Stomach smooth muscle (tissue), 2 donors: ENCODE measurements at regions not wholly inside any gene's neighbourhood (a gene's known extent, or its start where the extent isn't known, plus 50 kb on each side); places are given as distances from the start of the nearest gene placed in this dataset.
"Not testable (repeated sequence)": the region's sequence is repeated elsewhere in the genome, so short reads cannot be mapped to it uniquely, and the experiment has no call there.

Experiments
- H3K27ac ChIP-seq: one replicate; pipeline ENCODE4 v1.7.0; 2013; ENCODE audit warnings: mild to moderate bottlenecking, low read length, inconsistent platforms
- H3K27me3 ChIP-seq, 2 donors: one replicate each; pipeline ENCODE4 v1.7.0; 2013; ENCODE audit warnings: low read length in 2 of 2; ENCODE audit not compliant: insufficient read depth in 2 of 2, control insufficient read depth in 1 of 2
- H3K36me3 ChIP-seq, 2 donors: one replicate each; pipeline ENCODE4 v1.7.0; 2013; ENCODE audit warnings: low read length in 2 of 2; ENCODE audit not compliant: control insufficient read depth in 2 of 2, insufficient read depth in 2 of 2
- H3K4me1 ChIP-seq: one replicate; pipeline ENCODE4 v1.7.0; 2013; ENCODE audit warnings: low read length; ENCODE audit not compliant: control insufficient read depth, insufficient read depth
- H3K4me3 ChIP-seq, 2 donors: one replicate each; pipeline ENCODE4 v1.7.0; 2013; ENCODE audit warnings: low read length in 2 of 2
- H3K9ac ChIP-seq, 2 donors: one replicate each; pipeline ENCODE4 v1.7.0; 2013; ENCODE audit warnings: low read length in 2 of 2, mild to moderate bottlenecking in 1 of 2
- H3K9me3 ChIP-seq, 2 donors: one replicate each; pipeline ENCODE4 v1.7.0; 2013; ENCODE audit warnings: low read length in 2 of 2; ENCODE audit not compliant: control insufficient read depth in 2 of 2
- donor health status: healthy.
- donor health status: Pancreatic carcinoma.

DNA sequence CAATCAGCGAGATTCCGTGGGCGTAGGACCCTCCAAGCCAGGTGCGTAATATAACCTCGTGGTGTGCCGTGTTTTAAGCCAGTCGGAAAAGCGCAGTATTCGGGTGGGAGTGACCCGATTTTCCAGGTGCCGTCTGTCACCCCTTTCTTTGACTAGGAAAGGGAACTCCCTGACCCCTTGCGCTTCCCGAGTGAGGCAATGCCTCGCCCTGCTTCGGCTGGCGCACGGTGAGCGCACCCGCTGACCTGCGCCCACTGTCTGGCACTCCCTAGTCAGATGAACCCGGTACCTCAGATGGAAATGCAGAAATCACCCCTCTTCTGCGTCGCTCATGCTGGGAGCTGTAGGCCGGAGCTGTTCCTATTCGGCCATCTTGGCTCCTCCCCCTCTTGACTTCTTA, 352.6 kb upstream of the GHITM start:
- not testable (repeated sequence) for H3K36me3 ChIP-seq, H3K9me3 ChIP-seq, H3K4me1 ChIP-seq, H3K27me3 ChIP-seq, H3K27ac ChIP-seq, H3K4me3 ChIP-seq, H3K9ac ChIP-seq

DNA sequence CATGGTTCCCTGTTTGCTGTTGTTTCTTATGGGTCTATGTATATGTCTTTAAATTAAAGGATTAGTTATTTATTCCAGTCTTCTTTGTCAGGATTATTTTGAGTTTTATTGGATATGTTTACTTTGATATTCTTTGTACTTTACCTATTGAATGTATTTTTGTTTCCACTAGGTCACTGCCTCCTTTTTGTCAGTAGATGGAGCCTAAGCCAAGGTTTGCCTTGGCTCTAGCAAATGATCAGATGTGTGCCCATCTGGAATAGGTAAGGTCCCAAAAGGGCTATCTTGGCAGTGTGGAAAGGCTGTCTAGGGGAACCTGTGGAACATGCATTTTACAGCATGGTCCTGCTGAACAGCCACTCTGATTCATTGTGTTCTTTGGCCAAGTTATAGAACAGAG, 337.3 kb upstream of the GHITM start:
- Histone ChIP-seq H3K4me3 (no peak overlapping the region), H3K27ac (no peak overlapping the region)

DNA sequence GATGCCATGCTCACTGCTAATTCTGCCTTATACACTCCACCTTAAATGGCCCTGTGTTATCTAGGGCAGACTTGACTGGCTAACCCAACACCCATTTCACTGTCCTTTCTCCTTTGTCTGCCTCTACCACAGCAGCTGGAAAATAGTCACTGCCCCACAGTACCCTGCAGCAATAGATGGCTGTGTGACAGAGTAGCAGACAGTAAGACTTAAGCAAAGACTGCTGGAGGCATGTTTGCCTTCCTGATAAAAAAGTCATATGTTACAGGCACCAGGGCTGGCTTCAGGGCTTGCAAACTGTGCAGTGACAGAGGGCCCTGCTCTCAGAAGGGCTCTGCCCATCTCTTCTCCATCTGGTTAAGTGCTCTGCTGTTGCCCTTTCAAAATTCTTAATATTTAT, 332.6 kb upstream of the GHITM start:
- no peak overlapping the region for H3K4me3 ChIP-seq
- H3K36me3 ChIP-seq = no peaks in the 10 kb centered on the region
- H3K9ac ChIP-seq = no peak overlapping the region
- no peaks in the 10 kb centered on the region for H3K4me1 ChIP-seq
- H3K9me3 ChIP-seq = peaks cover 0 to 3% of the 10 kb centered on the region in 2 donors
- no peaks in the 10 kb centered on the region for H3K27me3 ChIP-seq
- no peak overlapping the region for H3K27ac ChIP-seq

More for the DNA sequence above, 337.3 kb upstream of the GHITM start:
- Histone ChIP-seq H3K9me3 (peaks cover 0 to 3% of the 10 kb centered on the region in 2 donors), H3K36me3 (no peaks in the 10 kb centered on the region), H3K9ac (no peak overlapping the region), H3K27me3 (no peaks in the 10 kb centered on the region), H3K4me1 (no peaks in the 10 kb centered on the region)

DNA sequence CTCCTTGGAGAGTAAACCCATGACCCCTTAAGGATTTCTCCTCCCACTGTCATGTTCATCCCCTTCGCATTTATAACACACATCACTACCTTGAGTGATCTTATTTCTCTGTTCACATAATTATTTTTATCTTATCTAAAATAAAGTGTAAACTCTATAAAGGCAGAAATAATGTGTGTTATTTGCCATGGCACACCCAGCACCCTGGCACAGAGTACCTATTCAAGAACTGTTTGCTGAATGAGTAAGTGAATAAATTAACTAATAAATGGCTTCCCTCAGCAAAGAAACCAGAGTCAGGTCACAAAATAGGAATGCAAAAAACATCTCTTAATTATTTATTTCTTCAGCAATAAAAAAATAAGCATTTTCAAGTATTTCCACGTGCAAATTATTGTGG, 330.3 kb upstream of the GHITM start:
- H3K36me3 ChIP-seq = no peaks in the 10 kb centered on the region
- no peaks in the 10 kb centered on the region for H3K9me3 ChIP-seq
- H3K9ac ChIP-seq = no peak overlapping the region
- no peak overlapping the region for H3K4me3 ChIP-seq
- H3K4me1 ChIP-seq = no peaks in the 10 kb centered on the region
- no peaks in the 10 kb centered on the region for H3K27me3 ChIP-seq
- H3K27ac ChIP-seq = no peak overlapping the region

DNA sequence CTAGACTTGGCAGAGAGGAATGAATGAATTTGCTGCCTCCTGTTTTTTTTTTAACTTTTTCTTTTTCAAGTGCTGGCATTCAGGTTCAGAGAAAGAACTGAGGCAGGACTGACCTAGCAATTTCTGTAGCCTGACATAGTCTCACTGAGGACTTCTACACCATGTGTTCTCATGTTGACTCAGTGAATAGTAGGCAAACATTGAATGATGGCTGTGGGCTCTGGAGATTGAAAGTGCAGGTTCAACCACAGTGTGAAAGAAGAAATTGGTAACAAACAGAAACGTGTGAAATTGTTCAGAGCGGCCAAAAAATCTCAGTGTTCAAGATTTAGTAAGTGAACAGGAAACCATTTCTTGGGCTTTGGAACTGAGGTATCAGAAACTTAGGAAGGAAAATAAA, 322.4 kb upstream of the GHITM start:
- Histone ChIP-seq H3K4me1 (no peaks in the 10 kb centered on the region), H3K4me3 (no peak overlapping the region), H3K36me3 (no peaks in the 10 kb centered on the region), H3K9ac (no peak overlapping the region), H3K27me3 (no peaks in the 10 kb centered on the region), H3K27ac (no peak overlapping the region), H3K9me3 (no peaks in the 10 kb centered on the region)

DNA sequence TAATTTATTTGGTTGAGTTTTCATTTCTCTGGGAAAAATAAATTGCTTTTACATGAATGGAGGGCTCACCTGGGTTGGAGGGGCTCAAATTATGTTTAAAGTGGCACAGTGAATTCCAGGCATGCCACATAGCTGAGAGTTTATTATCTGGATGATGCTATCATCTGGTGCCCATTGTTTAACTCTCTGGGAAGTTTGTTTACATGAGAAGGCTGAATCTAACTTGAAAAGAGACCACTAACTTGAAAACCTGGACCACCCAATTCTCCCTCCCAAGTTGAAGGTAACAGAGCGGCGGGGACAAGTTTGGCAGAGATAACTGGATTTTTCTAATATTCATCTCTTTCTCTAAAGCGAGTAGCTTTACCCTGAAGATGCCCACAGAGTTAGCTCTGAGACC, 321.5 kb upstream of the GHITM start:
- H3K9ac ChIP-seq = no peak overlapping the region
- no peaks in the 10 kb centered on the region for H3K4me1 ChIP-seq
- H3K9me3 ChIP-seq = no peaks in the 10 kb centered on the region
- no peak overlapping the region for H3K4me3 ChIP-seq
- no peaks in the 10 kb centered on the region for H3K27me3 ChIP-seq
- H3K27ac ChIP-seq = no peak overlapping the region
- no peaks in the 10 kb centered on the region for H3K36me3 ChIP-seq

DNA sequence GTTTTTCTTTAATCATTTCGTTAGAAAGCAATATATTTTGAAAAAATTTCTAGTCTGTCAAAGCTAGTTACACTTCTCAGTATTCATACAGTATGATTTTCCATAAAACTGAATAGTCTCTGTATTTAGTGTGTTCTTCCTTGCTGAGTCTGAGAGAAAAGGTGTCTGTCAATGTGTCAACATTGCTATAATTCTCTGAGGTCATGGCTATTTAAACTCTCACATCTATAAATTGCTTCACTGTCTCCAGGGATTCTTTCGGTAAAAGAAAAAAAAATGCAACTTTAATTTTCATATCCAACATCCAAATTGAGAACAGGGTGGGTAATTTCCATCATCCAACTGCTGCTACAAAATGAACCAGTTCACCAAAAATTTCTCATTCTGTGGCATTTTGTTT, 319.7 kb upstream of the GHITM start:
- Histone ChIP-seq H3K27ac (no peak overlapping the region), H3K36me3 (no peaks in the 10 kb centered on the region), H3K9me3 (no peaks in the 10 kb centered on the region), H3K4me1 (no peaks in the 10 kb centered on the region), H3K27me3 (no peaks in the 10 kb centered on the region), H3K4me3 (no peak overlapping the region), H3K9ac (no peak overlapping the region)

DNA sequence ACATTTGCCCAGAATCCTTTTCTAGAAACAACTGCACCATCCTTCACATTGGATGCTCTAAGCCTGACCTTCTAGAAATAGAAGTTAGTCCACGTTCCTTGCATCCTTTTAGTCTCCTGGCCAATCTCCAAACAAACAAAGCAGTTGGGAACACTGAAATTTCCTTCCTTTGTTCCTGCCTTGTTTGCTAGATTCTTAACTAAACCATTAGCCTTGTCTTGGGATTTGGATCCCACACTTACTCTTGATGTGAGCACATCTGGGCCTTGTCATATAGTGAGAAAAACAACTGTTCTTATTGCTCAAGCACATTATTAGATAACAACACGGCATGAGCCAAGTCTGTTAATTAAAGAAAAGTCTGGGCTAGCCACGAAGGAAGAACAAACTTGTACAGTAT, 319.3 kb upstream of the GHITM start:
- Histone ChIP-seq H3K27me3 (no peaks in the 10 kb centered on the region), H3K36me3 (no peaks in the 10 kb centered on the region), H3K4me3 (no peak overlapping the region), H3K4me1 (no peaks in the 10 kb centered on the region), H3K9me3 (no peaks in the 10 kb centered on the region), H3K27ac (no peak overlapping the region), H3K9ac (no peak overlapping the region)

DNA sequence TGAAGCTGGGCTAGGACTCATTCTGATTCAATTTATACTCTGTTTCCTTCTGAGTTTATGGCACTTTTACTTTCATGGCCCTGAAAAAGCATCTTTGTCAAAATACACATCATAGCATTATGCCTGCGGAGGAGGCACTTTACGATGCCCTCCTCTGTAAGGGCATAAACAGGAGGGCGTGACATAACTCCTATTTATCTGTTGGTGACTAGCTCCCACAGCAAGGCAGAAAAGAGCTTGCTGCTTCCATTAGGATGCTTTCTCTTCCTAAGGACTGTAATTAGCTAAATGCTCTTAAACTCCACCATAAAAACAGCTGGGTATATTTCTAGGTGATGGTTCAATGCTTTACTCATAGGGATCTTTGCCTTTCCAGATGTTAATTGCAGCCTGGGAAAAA, 315.2 kb upstream of the GHITM start:
- Histone ChIP-seq H3K27ac (no peak overlapping the region), H3K9me3 (no peaks in the 10 kb centered on the region), H3K4me1 (no peaks in the 10 kb centered on the region), H3K4me3 (no peak overlapping the region), H3K9ac (no peak overlapping the region), H3K27me3 (no peaks in the 10 kb centered on the region), H3K36me3 (no peaks in the 10 kb centered on the region)

DNA sequence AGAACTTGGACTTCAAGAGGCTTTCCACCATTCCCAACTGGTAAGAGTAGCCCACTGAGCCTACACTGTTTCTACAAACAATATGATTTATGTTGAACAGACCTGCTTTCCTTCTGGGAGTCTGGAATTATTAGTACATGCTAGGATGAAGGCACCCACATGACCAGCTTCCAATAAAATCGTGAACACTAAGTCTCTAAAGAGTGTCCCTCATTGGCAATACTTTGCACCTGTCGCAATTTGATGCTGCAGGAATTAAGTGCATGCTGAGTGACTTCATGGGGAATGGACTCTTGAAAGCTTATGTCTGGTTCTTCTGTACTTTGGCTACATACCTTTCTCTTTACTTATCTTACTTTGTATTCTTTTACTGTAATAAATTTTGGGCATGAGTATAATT, 305.2 kb upstream of the GHITM start:
- Histone ChIP-seq H3K4me3 (no peak overlapping the region), H3K27me3 (no peaks in the 10 kb centered on the region), H3K27ac (no peak overlapping the region), H3K4me1 (no peaks in the 10 kb centered on the region), H3K9me3 (no peaks in the 10 kb centered on the region), H3K9ac (no peak overlapping the region), H3K36me3 (no peaks in the 10 kb centered on the region)

DNA sequence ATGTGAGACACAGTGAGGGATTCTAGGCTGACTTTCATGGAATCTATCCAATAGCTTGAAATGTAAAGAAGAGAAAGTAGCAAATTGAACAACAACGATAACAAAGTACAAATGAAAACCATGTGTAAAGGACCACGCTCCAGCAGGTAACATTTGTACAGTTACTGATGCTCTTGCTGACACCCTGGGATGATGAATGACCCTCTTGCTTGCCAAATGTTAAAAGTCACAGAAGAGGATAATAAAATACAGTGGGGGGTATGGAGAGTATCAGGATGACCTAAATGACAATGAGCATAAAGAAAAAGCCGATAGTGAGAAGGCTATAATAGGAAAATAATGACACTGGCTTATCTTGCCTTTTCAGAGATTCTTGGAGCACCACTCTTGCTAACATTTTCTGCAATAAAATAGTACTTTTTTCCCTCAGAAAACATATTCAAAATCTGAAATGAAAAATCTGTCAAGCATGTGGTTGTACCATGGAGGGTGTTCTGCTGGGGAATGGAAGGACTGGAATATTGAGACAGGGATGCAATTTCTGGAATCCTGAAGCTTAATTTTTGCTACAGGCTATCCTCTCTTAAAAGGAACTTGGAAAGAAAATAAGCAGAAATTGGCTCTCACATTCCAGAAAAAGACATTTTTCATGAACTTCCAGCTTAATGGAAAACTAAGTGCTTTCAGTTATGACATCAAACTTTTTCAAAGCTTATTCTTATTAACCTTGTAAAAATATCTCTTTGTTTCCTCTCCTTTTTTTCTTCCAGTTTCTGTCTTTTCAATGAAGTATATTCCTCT, 303.2 kb upstream of the GHITM start:
- H3K4me1 ChIP-seq = no peaks in the 10 kb centered on the region
- H3K9me3 ChIP-seq = peaks cover 0 to 4% of the 10 kb centered on the region in 2 donors
- no peak overlapping the region for H3K27ac ChIP-seq
- no peaks in the 10 kb centered on the region for H3K36me3 ChIP-seq
- no peaks in the 10 kb centered on the region for H3K27me3 ChIP-seq
- H3K9ac ChIP-seq = no peak overlapping the region
- no peak overlapping the region for H3K4me3 ChIP-seq
